Astrocyte of the spinal cord (primary cell): ENCODE measurements at regions not wholly inside any gene's neighbourhood (a gene's known extent, or its start where the extent isn't known, plus 50 kb on each side); places are given as distances from the start of the nearest gene placed in this dataset.

ENCODE experiments used
- DNase-seq: peaks from one replicate; pipeline ENCODE4 v3.0.0; 2011; ENCODE audit warnings: low read depth, low spot score
- H3K4me3 ChIP-seq: 2 replicates; pipeline ENCODE4 v1.5.1; 2011; ENCODE audit warnings: low read depth, mild to moderate bottlenecking, low read length, moderate library complexity
- in situ Hi-C: cut with HindIII; loops from 2 replicates; pipeline ENCODE4 v1.10.0; 2017; ENCODE audit warnings: low sequenced_read_pairs
- TF ChIP-seq, protein P1 (sequence below): IDR thresholded peaks from 2 replicates; pipeline ENCODE4 v1.5.1; 2012; ENCODE audit warnings: low read depth, mild to moderate bottlenecking, low read length, inconsistent platforms

DNA sequence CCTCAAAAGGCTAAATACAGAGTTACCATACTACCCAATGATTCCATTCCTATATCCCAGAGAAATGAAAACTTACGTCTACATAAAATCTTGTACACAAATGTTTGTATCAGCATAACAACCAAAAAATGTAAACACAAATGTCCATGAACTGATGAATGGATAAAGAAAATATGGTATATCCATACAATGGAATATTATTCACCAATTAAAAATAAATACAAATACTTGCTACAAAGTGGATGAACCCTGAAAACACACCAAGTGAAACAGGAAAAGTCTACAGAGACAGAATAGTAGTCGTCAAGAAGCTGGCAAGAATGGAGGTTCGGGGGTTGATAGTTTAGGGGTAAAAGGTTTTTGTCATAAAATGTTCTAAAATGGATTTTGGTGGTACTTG, 54.0 kb upstream of the ANKRD28 start:
- TF ChIP-seq, protein P1, sequence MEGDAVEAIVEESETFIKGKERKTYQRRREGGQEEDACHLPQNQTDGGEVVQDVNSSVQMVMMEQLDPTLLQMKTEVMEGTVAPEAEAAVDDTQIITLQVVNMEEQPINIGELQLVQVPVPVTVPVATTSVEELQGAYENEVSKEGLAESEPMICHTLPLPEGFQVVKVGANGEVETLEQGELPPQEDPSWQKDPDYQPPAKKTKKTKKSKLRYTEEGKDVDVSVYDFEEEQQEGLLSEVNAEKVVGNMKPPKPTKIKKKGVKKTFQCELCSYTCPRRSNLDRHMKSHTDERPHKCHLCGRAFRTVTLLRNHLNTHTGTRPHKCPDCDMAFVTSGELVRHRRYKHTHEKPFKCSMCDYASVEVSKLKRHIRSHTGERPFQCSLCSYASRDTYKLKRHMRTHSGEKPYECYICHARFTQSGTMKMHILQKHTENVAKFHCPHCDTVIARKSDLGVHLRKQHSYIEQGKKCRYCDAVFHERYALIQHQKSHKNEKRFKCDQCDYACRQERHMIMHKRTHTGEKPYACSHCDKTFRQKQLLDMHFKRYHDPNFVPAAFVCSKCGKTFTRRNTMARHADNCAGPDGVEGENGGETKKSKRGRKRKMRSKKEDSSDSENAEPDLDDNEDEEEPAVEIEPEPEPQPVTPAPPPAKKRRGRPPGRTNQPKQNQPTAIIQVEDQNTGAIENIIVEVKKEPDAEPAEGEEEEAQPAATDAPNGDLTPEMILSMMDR, result no peak
- in situ Hi-C loops, result no loop called here
- no peak overlapping the region for H3K4me3 ChIP-seq
- DNase-seq, result no peak

GRCh38 chr3:15858547-15859506, 61.0 kb upstream of the ANKRD28 start:
- TF ChIP-seq, protein P1, result no peak
- in situ Hi-C loops, result no loop called here
- no peak for DNase-seq
- H3K4me3 ChIP-seq, result peak overlapping the region; percentile 70

DNA sequence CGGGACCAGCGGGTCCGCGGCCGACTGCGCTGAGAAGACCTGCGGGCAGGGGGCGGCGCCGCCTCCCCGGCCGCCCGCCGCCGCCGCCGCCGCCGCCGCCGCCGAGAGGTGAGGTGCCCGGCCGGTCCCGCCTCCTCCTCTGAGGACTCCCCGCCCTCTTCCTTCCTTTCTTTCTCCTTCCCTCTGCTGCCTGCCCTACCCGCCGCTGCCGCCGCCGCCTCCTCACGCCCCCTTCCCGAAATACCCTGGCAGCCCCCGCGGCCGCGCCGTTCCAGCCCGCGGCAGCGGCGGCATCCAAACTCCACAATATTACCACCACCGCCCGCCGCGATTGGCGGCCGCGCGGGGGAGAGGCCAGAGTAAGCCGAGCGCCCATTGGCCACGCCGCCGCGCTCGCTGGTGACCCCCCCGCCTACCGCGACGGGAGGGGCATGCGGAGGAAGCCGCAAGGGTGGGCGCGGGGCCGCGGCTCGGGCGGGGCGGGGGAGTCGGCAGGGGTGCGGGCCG, 61.8 kb upstream of the ANKRD28 start:
- TF ChIP-seq, protein P1, result no peak
- DNase-seq, result peak; percentile 87
- peak overlapping the region; percentile 77 for H3K4me3 ChIP-seq
- in situ Hi-C loops, result no loop called here

DNA sequence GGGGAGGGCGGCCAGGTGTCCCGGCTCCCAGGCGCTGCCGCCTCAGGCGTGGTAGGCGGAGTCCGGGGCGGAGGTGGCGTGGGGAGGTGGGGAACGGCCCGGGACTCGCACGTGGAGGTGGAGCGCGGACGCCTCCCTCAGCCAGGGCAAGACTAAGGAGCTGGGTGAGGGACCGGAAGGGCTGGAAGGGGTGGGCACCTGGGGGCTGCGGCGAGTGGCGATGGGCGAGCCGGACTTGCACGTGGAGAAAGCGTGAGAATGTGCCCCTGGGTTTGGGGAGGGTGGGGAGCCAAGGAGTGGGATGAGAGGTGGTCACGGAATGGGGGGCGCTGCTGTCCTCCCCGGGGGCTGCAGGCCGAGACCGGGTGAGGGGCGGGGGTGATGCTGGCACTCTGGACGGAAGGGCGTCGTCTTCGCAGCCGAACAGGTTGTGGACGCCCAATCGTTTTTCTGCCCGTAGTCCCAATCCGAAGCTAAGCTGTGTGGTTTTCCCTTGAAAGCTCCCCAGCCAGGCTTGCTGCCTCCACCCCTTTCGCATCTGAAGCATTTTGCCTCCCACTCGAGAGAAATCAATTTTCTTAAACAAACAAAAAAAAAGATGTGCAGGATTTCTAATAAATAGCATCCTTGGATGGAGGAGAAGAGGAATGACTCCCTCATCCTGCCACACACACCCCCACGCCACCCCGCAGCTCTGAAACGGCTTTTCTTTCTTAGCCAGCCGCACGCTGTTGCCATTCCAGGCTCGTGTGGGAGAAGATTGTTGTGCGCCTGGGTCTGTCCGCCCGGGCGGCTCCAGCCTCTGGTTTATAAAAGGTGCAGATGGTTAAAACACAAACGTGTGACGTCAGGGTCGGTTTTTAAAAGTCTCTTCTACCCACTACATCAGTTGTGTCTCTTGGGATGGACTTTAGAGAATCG, 62.5 kb upstream of the ANKRD28 start:
- peak overlapping the region; percentile 77 for H3K4me3 ChIP-seq
- peak; percentile 53 for DNase-seq
- TF ChIP-seq, protein P1, result no peak
- in situ Hi-C loops, result no loop called here

GRCh38 chr3:15861163-15861562, 63.4 kb upstream of the ANKRD28 start:
- DNase-seq, result no peak
- TF ChIP-seq, protein P1, result no peak
- no peak overlapping the region for H3K4me3 ChIP-seq
- in situ Hi-C loops, result no loop called here

GRCh38 chr3:15872807-15873206, 75.0 kb upstream of the ANKRD28 start:
- TF ChIP-seq, protein P1, result no peak
- in situ Hi-C loops, result no loop called here
- DNase-seq, result no peak
- no peak overlapping the region for H3K4me3 ChIP-seq
